Ectodermal cell (in vitro differentiated cells): ENCODE measurements at regions not wholly inside any gene's neighbourhood (a gene's known extent, or its start where the extent isn't known, plus 50 kb on each side); places are given as distances from the start of the nearest gene placed in this dataset.
"Not testable (repeated sequence)": the region's sequence is repeated elsewhere in the genome, so short reads cannot be mapped to it uniquely, and the experiment has no call there.

ENCODE experiments used
- H3K27ac ChIP-seq: 2 replicates; pipeline ENCODE4 v1.7.0; 2013; ENCODE audit warnings: mild to moderate bottlenecking, low read depth, low read length; ENCODE audit not compliant: insufficient read depth, poor library complexity, severe bottlenecking
- H3K27me3 ChIP-seq: 2 replicates; pipeline ENCODE4 v1.7.0; 2013; ENCODE audit warnings: mild to moderate bottlenecking, low read length; ENCODE audit not compliant: insufficient read depth, control insufficient read depth, poor library complexity, severe bottlenecking
- H3K36me3 ChIP-seq: one replicate; pipeline ENCODE4 v1.7.0; 2013; ENCODE audit warnings: low read length; ENCODE audit not compliant: control insufficient read depth, insufficient read depth
- H3K4me1 ChIP-seq: one replicate; pipeline ENCODE4 v1.7.0; 2013; ENCODE audit warnings: low read length; ENCODE audit not compliant: control insufficient read depth, insufficient read depth
- H3K4me3 ChIP-seq: 2 replicates; pipeline ENCODE4 v1.7.0; 2013; ENCODE audit warnings: low read depth, low read length, control low read depth; ENCODE audit not compliant: insufficient read depth
- H3K9me3 ChIP-seq: 2 replicates; pipeline ENCODE4 v1.7.0; 2013; ENCODE audit warnings: mild to moderate bottlenecking, low read length, moderate library complexity; ENCODE audit not compliant: control insufficient read depth
- WGBS, 2 experiments: methylation state at CpG; one replicate each; pipeline ENCODE4 v1.1.7; 2013; ENCODE audit warnings: missing lambda C conversion rate in 2 of 2; 5-methylcytosine and 5-hydroxymethylcytosine counted together

DNA sequence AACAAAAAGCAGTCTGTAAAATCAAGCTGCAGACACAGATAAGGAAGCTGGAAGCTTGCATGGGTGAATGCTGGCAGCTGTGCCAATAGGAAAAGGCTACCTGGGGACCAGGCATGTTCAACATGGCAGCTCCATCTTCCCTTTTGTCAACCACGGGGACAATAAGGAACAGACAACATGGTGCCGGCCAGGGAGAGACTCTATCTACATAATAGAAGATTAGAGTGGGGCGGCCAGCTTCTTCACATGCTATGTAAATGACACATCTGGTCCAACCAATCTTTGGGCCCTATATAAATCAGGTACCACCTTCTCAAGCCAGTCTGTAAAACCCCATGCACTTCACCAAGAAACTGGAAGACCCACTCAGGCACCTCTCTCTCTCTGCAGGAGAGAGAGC is 157.6 kb downstream of the SUDS3 start:
- 49 to 59% methylated on average over 3 of the region's 3 CpGs for WGBS, 2 experiments
- Histone ChIP-seq H3K36me3 (no peaks in the 10 kb centered on the region), H3K27me3 (no peaks in the 10 kb centered on the region), H3K9me3 (no peaks in the 10 kb centered on the region), H3K27ac (no peak overlapping the region), H3K4me3 (no peak overlapping the region), H3K4me1 (no peaks in the 10 kb centered on the region)

DNA sequence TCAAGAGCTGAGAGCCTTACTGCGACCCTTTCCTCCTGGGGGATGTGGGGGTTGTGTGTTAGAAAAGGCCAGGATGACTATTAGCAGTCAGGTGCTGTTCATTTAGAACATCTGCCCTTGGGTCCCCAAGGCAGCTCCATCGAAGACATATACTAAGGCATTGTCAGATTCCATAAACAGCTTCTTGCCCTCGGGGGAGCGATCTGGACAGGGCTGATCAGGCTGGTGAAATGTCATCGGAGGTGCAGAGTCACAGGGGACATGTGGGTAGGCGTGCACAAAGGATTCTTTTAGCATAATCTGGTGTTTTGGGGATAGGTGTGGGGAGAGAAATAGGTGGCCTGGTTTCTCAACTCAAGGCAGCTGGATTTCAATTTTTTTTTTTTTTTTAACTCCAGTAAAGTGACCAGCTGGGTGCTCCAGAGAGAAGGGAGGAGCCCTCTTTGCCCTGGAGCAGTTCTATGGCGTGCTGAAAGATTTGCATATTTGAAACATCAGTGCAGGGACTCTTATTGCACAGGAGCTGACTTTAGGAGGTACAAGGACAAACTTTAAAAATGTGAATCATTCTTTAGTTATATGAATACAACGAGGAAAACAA is 160.1 kb downstream of the SUDS3 start:
- no peak overlapping the region for H3K27ac ChIP-seq
- WGBS, 2 experiments, result 88 to 93% methylated on average over 7 to 8 of the region's 8 CpGs

DNA sequence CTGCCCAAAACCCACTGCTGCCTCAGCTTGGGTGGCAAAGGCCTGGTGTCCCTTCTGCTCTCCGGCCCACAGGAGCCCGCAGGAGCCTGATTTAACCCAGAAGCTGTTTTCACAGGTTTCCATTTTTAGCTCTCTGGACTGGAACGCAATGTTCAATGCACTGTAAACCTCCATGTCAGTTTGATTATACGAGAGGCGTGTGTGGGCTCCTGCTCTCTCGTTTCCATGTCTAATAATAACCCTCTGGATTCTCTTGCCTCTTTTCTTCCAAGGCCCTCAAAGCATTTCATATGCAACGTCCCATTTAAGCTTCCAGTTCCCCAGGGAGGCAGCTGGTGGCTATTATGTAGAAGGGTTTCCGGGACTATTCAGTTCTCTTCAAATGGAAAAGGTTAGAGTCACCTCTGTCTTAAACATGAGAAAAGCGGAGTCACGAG is 161.1 kb downstream of the SUDS3 start:
- 57 to 62% methylated on average over 10 of the region's 10 CpGs for WGBS, 2 experiments
- Histone ChIP-seq H3K27ac (no peak overlapping the region), H3K36me3 (no peaks in the 10 kb centered on the region), H3K4me3 (no peak overlapping the region), H3K9me3 (no peaks in the 10 kb centered on the region), H3K27me3 (no peaks in the 10 kb centered on the region), H3K4me1 (no peaks in the 10 kb centered on the region)

More for the DNA sequence above, 160.1 kb downstream of the SUDS3 start:
- Histone ChIP-seq H3K4me3 (no peak overlapping the region), H3K4me1 (no peaks in the 10 kb centered on the region), H3K27me3 (no peaks in the 10 kb centered on the region), H3K36me3 (no peaks in the 10 kb centered on the region), H3K9me3 (no peaks in the 10 kb centered on the region)

DNA sequence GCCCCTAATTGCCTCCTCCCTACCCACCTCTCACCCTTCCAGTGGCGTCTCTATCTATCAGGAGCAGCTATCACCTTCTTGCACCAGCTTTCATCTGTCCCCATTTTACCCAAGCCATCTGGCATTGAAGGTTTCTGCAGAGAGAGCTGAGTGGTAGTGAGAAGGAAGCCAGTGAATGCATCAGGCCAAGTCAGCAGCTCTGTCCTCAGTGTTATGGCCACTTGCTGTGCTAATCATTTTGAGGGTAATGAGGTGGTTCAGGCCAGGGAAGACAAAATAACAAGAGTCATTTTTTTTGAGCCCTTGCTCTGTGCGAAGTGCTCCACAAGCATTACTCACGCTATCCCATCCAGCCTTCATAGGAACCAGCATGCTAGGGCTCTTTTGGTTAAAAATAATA is 164.7 kb downstream of the SUDS3 start:
- H3K9me3 ChIP-seq, result no peaks in the 10 kb centered on the region
- WGBS, 2 experiments, result 92 to 96% methylated on average over 3 of the region's 3 CpGs
- no peaks in the 10 kb centered on the region for H3K36me3 ChIP-seq
- H3K27me3 ChIP-seq, result no peaks in the 10 kb centered on the region
- H3K4me3 ChIP-seq, result no peak overlapping the region
- H3K4me1 ChIP-seq, result no peaks in the 10 kb centered on the region
- no peak overlapping the region for H3K27ac ChIP-seq

DNA sequence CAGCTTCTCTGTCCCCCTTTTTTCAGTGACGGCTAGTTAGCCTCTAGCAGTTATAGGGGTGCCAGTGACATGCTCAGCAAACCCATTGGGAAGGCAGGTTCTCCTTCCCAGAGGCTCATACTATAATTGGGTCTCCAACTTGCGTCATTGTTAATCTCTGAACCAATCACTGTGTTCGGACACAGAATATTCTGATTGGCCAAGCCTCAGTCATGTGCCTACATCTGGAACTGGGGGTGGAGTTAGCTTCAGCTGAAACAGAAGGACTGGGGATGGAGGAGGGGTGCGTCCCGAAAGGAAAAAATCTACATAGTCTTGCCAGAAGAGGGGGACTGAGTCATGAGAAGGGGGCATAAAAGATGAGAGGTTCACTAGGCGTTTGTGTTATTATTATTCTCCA is 165.6 kb downstream of the SUDS3 start:
- Histone ChIP-seq H3K9me3 (no peaks in the 10 kb centered on the region), H3K4me3 (no peak overlapping the region), H3K27me3 (no peaks in the 10 kb centered on the region), H3K27ac (no peak overlapping the region), H3K36me3 (no peaks in the 10 kb centered on the region), H3K4me1 (no peaks in the 10 kb centered on the region)
- 87 to 94% methylated on average over 5 to 6 of the region's 6 CpGs for WGBS, 2 experiments

DNA sequence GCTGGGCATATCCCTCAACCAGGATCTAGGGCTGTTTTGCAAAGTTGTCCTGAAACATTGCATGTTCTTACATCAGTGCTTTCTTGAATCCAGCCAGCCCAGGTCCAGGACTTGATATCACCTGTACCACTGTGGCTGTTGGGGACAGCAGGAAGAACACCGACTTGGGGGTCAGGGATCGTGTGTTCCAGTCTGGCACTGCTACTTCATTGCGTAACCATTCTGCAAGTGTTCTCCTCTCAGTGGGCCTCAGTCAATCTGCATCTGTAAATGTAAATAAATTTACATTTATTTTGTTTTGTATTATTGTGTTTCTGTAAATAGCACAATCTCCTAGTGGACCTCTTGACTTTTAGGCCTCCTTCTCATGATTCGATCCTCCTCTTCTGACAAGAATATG is 167.3 kb downstream of the SUDS3 start:
- Histone ChIP-seq H3K36me3 (no peaks in the 10 kb centered on the region), H3K27me3 (no peaks in the 10 kb centered on the region), H3K27ac (no peak overlapping the region), H3K9me3 (no peaks in the 10 kb centered on the region), H3K4me3 (no peak overlapping the region), H3K4me1 (no peaks in the 10 kb centered on the region)
- WGBS, 2 experiments, result 92 to 97% methylated on average over 4 of the region's 4 CpGs

DNA sequence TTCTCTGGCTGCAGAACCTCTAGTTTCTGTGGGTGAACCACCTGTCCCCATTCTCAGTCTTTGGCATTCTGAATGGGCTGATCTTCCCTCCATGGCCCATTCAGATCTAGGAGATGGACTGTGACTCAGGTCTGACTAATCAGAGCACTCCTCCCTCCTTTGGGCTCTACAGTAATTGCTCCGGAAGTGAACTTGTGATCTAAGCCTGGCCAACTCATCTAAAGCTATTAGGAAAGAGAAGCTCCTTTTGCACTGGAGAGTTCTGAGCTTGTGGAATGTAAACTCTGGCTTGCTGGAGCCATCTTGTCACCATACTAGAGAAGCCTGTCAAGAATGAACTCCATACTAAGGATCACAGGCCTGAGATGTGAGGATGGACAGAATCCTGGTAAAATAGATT is 168.2 kb downstream of the SUDS3 start:
- Histone ChIP-seq H3K36me3 (no peaks in the 10 kb centered on the region), H3K27me3 (no peaks in the 10 kb centered on the region), H3K27ac (no peak overlapping the region), H3K4me3 (no peak overlapping the region), H3K9me3 (no peaks in the 10 kb centered on the region), H3K4me1 (no peaks in the 10 kb centered on the region)
- WGBS, 2 experiments, result 85 to 88% methylated on average over 1 of the region's 1 CpG

DNA sequence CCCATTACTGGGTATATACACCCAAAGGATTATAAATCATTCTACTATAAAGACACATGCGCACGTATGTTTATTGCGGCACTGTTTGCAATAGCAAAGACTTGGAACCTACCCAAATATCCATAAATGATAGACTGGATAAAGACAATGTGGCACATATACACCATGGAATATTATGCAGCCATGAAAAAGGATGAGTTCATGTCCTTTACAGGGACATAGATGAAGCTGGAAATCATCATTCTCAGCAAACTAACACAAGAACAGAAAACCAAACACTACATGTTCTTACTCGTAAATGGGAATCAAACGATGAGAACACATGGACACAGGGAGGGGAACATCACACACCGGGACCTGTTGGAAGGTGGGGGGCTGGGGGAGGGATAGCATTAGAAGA is 171.3 kb downstream of the SUDS3 start:
- H3K4me1 ChIP-seq, result not testable (repeated sequence)

DNA sequence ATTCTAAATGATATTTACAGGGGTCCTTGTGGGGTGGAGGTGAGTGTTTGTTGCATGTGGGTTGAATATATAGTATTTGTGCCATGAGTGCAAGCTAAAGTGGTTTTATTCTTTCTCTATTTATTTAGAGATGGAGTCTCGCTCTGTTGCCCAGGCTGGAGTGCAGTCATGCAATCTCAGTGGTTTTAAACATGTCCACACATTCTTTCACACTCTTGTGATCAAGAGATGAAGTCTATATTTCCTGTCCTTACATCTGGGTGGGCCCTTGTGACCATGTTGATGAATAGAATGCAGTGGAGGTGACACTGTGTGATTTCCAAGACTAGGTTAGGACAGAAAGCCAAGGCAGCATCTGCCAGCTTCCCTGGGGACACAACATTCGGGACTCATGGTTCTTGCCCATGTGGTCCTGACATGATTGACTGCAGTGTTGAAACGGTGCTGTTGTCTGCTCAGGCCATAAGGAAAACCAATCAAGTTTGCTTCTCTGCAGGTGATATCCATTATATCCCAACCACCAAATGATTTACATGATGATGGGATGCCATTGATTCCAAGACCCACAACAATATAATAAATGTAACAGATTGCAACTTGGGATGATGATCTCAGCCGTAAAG is 172.6 kb downstream of the SUDS3 start:
- H3K4me3 ChIP-seq, result no peak overlapping the region
- 89 to 91% methylated on average over 4 of the region's 4 CpGs for WGBS, 2 experiments

More for the DNA sequence above, 171.3 kb downstream of the SUDS3 start:
- H3K27me3 ChIP-seq, H3K9me3 ChIP-seq, H3K36me3 ChIP-seq, H3K4me3 ChIP-seq, H3K27ac ChIP-seq: not testable (repeated sequence)
- 92 to 97% methylated on average over 6 of the region's 6 CpGs for WGBS, 2 experiments

DNA sequence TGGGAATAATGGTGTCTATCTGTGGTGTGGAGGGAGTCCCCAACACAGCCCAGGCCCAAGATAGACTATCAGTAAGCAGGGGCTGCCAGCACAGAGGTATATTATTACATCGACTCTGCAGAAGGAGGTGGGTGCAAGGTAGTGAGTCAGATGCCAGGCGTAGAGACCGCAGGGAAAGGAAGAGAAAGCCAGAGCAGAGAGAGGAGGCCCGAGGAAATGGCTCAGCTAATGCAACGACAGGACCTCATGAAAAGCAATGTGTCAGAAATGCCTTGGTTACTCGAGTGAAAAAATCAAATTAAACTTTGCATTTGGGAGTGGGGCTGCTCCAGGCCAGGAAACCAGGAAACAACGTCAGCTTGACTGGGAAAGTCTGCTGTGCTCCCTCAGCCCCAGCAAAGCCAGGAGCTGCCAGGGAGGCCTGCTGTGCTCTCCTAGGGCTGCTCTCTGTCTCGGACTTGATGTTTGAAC is 173.2 kb downstream of the SUDS3 start:
- Histone ChIP-seq H3K27me3 (no peaks in the 10 kb centered on the region), H3K4me3 (no peak overlapping the region), H3K9me3 (no peaks in the 10 kb centered on the region), H3K27ac (no peak overlapping the region), H3K4me1 (no peaks in the 10 kb centered on the region), H3K36me3 (no peaks in the 10 kb centered on the region)
- WGBS, 2 experiments, result 79 to 81% methylated on average over 8 of the region's 8 CpGs

More for the DNA sequence above, 172.6 kb downstream of the SUDS3 start:
- H3K9me3 ChIP-seq, result no peaks in the 10 kb centered on the region
- no peaks in the 10 kb centered on the region for H3K27me3 ChIP-seq
- no peaks in the 10 kb centered on the region for H3K36me3 ChIP-seq
- H3K4me1 ChIP-seq, result no peaks in the 10 kb centered on the region
- H3K27ac ChIP-seq, result no peak overlapping the region
